ENCODE measurements at regions not wholly inside any gene's neighbourhood (a gene's known extent, or its start where the extent isn't known, plus 50 kb on each side); places are given as distances from the start of the nearest gene placed in this dataset.
"Not testable (repeated sequence)": the region's sequence is repeated elsewhere in the genome, so short reads cannot be mapped to it uniquely, and the experiment has no call there.

DNA sequence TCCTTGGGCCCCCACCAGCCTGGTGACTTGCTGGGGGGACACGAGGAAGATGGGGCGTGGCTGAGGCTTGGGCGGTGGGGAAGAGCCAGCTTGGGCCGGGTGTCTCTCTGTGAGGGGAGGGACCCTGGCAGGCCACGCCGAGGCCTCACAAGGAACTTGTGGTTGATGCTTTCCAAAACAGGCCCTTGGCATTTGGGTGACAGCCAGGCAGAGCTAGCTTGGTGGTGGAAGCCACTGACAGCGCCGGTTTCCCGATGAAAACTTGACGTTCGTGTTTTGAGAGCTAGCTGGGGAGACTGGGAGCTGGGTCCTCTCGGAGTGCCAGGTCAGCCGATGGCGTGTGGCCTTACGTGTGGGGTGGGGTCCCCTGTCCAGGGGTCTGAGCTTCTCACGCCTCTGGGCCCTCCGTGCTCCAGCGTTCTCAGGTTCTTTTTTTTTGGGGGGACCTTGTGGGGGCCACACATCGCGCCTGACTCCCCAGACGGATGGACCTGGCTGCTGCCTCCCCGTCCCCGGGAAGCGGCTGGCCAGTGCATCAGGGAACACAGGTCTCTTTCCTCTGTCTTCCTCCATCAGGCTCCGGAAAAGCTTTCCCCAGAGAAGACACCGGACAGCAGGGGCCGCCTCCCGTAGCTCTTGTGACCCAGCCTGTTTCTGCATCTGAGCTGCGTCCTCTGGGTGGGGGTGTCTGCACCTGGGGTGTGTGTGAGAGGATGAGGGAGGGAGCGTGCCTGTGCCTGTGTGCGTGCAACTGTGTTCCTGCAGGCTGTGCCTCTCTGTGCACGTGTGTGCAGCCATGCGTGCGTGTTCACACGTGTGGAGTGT, 129.3 kb upstream of the LPCAT1 start:
- no peak for DNase-seq

DNA sequence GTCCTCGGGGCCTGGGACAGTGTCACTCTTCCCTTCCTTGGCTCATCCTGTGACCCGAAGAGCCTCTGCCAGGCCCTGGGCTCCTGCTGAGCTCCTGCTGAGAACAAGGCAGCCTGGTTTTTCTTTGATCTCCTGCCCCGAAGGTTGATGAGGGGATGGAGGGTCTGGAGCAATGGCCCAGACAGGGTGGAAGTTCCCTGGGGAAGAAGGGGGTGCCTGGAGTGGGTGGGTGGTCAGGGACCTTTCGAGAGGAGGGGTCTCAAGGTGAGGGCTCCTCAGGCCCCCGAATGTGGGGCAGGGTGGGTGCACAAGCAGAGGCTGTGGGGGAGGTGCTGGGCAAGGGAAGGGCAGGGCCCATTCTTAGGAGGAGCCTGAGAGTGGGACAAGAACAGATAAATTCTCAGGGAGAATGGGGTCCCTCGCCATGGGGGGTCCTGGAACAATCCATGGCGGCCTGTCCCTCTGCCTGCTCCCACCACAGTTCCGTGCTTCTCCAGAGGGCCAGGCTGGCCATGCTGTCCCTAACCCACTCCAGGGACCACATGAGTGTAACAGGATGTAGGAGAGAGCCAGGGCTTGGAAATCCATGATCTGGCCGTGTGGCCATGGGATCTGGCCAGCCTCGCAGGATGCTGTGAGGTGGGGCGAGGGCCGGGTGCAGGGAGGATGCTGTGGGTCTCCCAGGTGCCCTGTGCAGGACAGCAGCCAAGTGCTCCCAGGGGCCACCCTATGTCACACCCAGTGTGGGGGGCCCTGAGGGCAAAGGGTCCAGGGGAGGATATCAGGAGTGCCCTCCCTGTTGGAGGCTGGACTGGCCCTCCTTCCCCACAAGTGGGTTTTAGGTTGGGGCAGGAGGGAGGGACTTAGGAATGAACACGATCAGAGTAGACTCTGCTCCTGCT, 128.5 kb upstream of the LPCAT1 start:
- no peak for DNase-seq

- no peak for DNase-seq
Measured at GRCh38 chr5:1651250-1651649, 127.5 kb upstream of the LPCAT1 start.

GRCh38 chr5:1649554-1649953, 125.8 kb upstream of the LPCAT1 start:
- no peak for DNase-seq

DNA sequence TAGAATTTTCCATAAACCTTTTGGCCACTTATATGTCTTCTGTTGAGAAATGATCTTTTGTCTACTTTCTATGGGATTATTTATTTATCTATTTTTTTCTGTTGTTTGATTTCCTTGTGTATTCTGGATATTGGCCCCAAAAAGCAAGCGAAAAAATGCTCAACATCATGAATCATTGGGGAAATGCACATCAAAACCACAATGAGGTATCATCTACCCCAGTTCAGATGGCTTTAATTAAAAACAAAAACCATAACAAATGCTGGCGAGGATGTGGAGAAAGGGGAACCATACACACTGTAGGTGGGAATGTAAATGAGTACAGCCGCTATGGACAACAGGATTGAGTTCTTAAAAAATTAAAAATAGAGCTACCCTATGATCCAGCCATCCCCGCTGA, 125.0 kb upstream of the LPCAT1 start:
- no peak for DNase-seq

DNA sequence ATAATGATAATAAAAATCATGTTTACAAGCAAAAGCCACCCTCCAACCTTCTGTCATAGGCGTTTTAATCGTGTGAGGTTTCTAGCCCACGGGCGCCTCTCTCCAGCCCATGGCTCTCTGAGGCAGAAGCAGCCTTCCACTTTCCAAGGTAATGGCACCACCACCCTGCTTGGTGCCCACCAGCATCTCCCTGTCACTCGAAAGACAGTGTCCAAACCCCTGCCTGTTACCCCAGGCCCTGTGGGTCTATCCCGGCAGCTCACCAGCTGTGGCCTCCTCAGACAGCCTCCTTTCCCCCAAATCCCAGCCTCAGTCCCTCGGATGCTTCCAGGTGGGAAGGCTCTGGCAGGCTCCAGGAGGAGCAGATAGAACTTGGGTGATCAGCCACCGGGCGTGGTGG, 123.8 kb upstream of the LPCAT1 start:
- DNase-seq: no peak

- DNase-seq: peak; percentile 82
Measured at GRCh38 chr5:1644810-1645571, 121.2 kb upstream of the LPCAT1 start.

DNA sequence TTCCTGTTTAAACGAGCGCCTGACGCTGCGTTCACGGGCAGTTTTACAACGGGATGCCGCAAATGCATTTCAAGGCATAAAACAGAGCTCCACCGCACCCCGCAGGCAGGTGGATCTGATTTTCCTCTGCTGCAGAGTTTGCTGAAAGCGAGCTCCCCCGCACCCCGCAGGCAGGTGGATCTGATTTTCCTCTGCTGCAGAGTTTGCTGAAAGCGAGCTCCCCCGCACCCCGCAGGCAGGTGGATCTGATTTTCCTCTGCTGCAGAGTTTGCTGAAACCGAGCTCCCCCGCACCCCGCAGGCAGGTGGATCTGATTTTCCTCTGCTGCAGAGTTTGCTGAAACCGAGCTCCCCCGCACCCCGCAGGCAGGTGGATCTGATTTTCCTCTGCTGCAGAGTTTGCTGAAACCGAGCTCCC, 120.6 kb upstream of the LPCAT1 start:
- DNase-seq: not testable (repeated sequence)

- no peak for DNase-seq
Measured at GRCh38 chr5:1643651-1644392, 120.1 kb upstream of the LPCAT1 start.

- no peak for DNase-seq
Measured at GRCh38 chr5:1642621-1643061, 118.9 kb upstream of the LPCAT1 start.

- DNase-seq: no peak
Measured at GRCh38 chr5:1642221-1642620, 118.5 kb upstream of the LPCAT1 start.

- peak; percentile 84 for DNase-seq
Measured at GRCh38 chr5:1641560-1642166, 117.9 kb upstream of the LPCAT1 start.

DNA sequence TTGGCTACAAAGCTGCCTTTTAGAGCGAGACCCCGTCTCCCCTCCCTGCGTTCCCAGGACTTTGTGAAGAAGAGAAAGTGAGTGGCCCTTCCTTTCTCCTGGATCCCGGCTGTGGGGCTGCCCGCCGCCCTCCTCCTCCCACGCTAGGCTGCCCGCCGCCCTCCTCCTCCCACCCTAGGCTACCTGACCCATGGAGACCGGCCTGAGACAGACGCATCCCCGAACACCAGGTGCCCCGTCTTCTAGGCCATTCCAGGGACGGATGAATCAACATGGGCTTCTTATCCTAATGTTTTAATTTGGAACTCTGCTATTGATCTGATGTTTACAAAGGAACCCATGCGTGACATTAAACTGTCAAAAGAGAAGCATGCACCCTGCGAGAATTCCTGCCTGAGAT, 117.3 kb upstream of the LPCAT1 start:
- DNase-seq: no peak

GRCh38 chr5:1640421-1640881, 116.7 kb upstream of the LPCAT1 start:
- DNase-seq: no peak

DNA sequence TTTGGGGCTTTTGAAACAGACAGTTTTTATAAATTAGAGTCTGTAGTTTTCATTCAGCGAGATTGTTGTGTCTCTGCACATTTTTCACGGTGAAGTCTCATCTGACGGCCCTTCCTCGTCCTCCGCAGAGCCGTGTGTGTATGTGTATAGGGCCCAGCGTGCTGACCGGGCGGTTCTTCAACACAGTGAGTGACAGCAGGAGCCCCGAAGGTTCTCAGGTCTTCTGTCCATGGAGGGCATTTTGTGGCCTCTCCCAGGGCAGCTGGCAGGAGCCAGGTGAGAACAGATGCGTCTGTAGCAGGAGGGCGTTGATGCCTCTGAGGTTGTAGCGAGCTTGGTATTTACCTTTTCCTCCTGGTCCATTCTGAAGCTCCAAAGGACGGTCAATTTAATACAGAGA, 116.0 kb upstream of the LPCAT1 start:
- no peak for DNase-seq

GRCh38 chr5:1638658-1639400, 115.1 kb upstream of the LPCAT1 start:
- no peak for DNase-seq

DNA sequence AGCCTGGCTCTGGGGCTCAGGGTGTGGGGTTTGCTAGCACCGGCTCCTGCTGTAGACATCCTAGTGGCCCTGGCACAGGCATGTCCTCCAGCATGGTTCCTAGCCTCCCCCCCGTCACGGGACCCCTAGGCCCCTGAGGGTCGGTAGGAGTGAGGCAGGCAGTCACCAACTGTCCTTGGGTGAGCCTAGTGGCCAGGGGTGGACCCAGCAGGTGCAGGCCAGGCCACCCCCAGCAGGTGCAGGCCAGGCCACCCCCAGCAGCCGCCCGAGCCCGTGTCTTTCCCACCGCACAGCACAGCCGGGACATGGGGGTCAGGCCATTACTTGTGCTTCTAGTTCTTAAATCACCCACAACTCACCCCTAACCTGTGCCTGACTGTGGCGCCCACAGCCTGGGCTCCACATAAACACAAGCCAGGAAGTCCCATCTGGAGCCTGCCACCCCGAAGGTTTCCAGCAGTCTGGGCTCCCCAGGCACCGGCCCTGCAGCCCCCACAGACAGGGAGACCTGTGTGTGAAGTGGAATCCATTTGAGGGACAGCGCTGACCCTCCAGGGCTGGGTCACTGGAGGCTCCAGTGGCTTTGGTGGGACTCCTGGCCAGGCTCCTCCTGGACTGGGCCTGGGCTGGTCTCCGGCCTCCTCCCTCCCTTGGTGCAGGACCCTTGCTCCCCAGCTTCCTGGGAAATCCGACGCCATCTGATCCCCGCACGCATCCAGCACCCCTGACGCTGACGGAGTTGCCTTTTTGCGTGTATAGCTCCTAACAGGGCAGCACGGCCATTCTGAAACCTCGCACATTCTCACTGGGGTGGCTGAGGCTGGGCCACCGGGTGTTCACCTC, 114.1 kb upstream of the LPCAT1 start:
- no peak for DNase-seq

- DNase-seq: no peak
Measured at GRCh38 chr5:1636981-1637638, 113.3 kb upstream of the LPCAT1 start.

- not testable (repeated sequence) for DNase-seq
Measured at GRCh38 chr5:1636208-1636770, 112.5 kb upstream of the LPCAT1 start.
